SU-DHL-6 (cell line): ENCODE measurements at regions not wholly inside any gene's neighbourhood (a gene's known extent, or its start where the extent isn't known, plus 50 kb on each side); places are given as distances from the start of the nearest gene placed in this dataset.
"Not testable (repeated sequence)": the region's sequence is repeated elsewhere in the genome, so short reads cannot be mapped to it uniquely, and the experiment has no call there.

Experiments used
- H2AFZ ChIP-seq: fragments of 200-600 bp; sonication (generic); 2 replicates; pipeline ENCODE4 v1.6.1; 2014; ENCODE audit warnings: low read depth, mild to moderate bottlenecking, moderate library complexity, mixed read lengths, antibody characterized with exemption, low read length; ENCODE audit not compliant: severe bottlenecking
- H3F3A ChIP-seq: fragments of 200-600 bp; shearing (Covaris generic); 2 replicates; pipeline ENCODE4 v1.6.0; 2016; ENCODE audit warnings: antibody characterized with exemption, mild to moderate bottlenecking; ENCODE audit not compliant: insufficient read depth
- H3K27ac ChIP-seq: fragments of 200-600 bp; sonication (generic); 2 replicates; pipeline ENCODE4 v1.5.1; 2016; ENCODE audit warnings: low read depth, mild to moderate bottlenecking, low read length, moderate library complexity, mixed read lengths
- H3K27me3 ChIP-seq: fragments of 200-600 bp; sonication (generic), shearing (Covaris generic); 2 replicates; pipeline ENCODE4 v1.6.0; 2014; ENCODE audit warnings: mild to moderate bottlenecking, low read length
- H3K36me3 ChIP-seq: fragments of 200-600 bp; sonication (generic); 2 replicates; pipeline ENCODE4 v1.6.1; 2014; ENCODE audit warnings: mild to moderate bottlenecking, low read length, mixed read lengths
- H3K4me2 ChIP-seq: fragments of 300-600, 200-600 bp; shearing (Covaris generic), sonication (generic); 2 replicates; pipeline ENCODE4 v1.6.0; 2014; ENCODE audit warnings: low read length, low read depth, mild to moderate bottlenecking; ENCODE audit not compliant: poor library complexity, severe bottlenecking
- H3K4me3 ChIP-seq: fragments of 200-600 bp; sonication (generic); 2 replicates; pipeline ENCODE4 v1.5.1; 2014; ENCODE audit warnings: antibody characterized with exemption, low read length, mild to moderate bottlenecking, mixed read lengths; ENCODE audit not compliant: insufficient read depth, poor library complexity, severe bottlenecking
- H3K79me2 ChIP-seq: fragments of 200-600 bp; sonication (generic); 2 replicates; pipeline ENCODE4 v1.6.1; 2014; ENCODE audit warnings: mild to moderate bottlenecking, low read length, moderate library complexity; ENCODE audit not compliant: insufficient read depth
- H3K9ac ChIP-seq: fragments of 200-600 bp; sonication (generic); 2 replicates; pipeline ENCODE4 v1.7.0; 2014; ENCODE audit warnings: mild to moderate bottlenecking, low read length
- H3K9me2 ChIP-seq: fragments of 200-600 bp; sonication (generic); replicated peaks from 2 replicates; pipeline ENCODE4 v1.6.1; 2014; ENCODE audit warnings: low read length; ENCODE audit not compliant: insufficient read depth
- H3K9me3 ChIP-seq: fragments of 200-600 bp; sonication (generic); 2 replicates; pipeline ENCODE4 v1.6.1; 2014; ENCODE audit warnings: low read length, mixed read lengths; ENCODE audit not compliant: insufficient read depth
- H4K20me1 ChIP-seq: fragments of 200-600 bp; sonication (generic); 2 replicates; pipeline ENCODE4 v1.6.1; 2014; ENCODE audit warnings: low read depth, mild to moderate bottlenecking, antibody characterized with exemption, low read length, moderate library complexity, mixed read lengths
- EZH2phosphoT487 ChIP-seq: fragments of 200-600 bp; sonication (generic), shearing (Covaris generic); conservative IDR thresholded peaks from 2 replicates; pipeline ENCODE4 v1.6.1; 2018; ENCODE audit warnings: mild to moderate bottlenecking, antibody characterized with exemption, low read length, moderate library complexity, mixed read lengths
- TF ChIP-seq, protein P1 (sequence below): fragments of 200-600 bp; sonication (generic); IDR thresholded peaks from one replicate; pipeline ENCODE4 v1.5.1; 2017; ENCODE audit warnings: antibody characterized with exemption, mild to moderate bottlenecking, low read length, moderate library complexity; ENCODE audit not compliant: insufficient read depth, poor library complexity, severe bottlenecking

DNA sequence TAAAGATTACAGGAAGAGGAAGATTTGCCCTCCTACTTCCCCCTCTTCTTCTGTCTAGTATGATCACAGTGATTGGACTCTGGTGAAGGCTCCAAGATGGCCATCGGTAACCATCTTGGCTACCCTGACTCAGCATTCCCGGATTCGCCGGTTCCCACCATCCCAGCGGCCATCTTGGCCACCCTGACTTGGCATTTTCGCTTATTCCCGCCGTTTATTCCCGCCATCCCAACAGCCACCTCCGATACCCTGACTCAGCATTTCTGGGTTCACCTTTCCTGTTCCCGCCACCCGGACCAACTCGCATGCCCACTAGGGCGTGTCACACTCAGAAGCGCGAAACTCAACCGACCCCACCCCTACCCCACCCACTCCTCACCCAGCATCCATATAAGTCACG, 95.4 kb upstream of the GRIN2A start:
- Histone ChIP-seq H3F3A (no peaks in the 10 kb centered on the region), H3K27me3 (no peaks in the 10 kb centered on the region), H4K20me1 (no peaks in the 10 kb centered on the region), H3K36me3 (no peaks in the 10 kb centered on the region), H3K79me2 (no peaks in the 10 kb centered on the region), H3K9me3 (no peaks in the 10 kb centered on the region), H3K9me2 (no peaks in the 10 kb centered on the region), H3K27ac (no peak overlapping the region), H3K4me3 (no peak overlapping the region), H2AFZ (no peak overlapping the region), H3K4me2 (no peak overlapping the region), H3K9ac (no peak overlapping the region)
- TF ChIP-seq, protein P1, sequence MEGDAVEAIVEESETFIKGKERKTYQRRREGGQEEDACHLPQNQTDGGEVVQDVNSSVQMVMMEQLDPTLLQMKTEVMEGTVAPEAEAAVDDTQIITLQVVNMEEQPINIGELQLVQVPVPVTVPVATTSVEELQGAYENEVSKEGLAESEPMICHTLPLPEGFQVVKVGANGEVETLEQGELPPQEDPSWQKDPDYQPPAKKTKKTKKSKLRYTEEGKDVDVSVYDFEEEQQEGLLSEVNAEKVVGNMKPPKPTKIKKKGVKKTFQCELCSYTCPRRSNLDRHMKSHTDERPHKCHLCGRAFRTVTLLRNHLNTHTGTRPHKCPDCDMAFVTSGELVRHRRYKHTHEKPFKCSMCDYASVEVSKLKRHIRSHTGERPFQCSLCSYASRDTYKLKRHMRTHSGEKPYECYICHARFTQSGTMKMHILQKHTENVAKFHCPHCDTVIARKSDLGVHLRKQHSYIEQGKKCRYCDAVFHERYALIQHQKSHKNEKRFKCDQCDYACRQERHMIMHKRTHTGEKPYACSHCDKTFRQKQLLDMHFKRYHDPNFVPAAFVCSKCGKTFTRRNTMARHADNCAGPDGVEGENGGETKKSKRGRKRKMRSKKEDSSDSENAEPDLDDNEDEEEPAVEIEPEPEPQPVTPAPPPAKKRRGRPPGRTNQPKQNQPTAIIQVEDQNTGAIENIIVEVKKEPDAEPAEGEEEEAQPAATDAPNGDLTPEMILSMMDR, result no peak
- TF ChIP-seq EZH2phosphoT487, result no peak

DNA sequence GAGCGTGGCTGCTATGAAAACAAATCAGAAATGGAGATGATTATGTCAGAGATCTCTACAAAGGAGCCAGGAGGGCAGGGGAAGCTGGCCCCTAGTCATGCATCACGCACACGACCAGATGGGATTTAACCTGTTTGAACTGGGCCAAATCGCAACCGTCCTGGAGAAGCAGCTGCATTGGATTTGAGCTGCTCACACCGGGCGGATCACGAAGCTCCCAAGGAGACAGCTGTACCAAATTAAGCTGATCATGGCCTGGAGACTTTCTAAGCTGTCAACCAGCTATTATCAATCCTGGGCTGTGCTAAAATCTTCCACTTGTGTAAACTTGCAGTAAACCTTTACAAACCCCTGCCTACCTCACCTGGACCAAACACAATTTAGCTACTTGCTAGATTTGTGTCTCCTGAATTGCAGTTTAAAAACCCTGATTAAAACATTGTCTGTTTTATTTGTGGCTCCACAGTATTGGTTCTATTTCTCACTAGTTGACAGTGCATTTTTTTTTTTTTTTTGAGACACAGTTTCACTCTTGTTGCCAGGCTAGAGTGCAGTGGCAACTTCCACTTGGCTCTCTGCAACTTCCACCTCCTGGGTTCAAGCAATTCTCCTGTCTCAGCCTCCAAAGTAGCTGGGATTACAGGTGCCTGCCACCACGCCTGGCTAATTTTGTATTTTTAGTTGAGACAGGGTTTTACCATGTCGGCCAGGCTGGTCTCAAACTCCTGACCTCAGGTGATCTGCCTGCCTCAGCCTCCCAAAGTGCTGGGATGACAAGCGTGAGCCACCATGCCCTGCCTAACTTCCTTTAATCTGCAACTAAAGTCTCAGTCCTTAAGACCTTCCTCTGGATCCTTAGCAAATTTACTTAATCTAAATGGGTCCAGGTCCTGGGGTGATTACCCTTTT, 98.3 kb upstream of the GRIN2A start:
- H2AFZ ChIP-seq, result no peak overlapping the region
- H3K9me3 ChIP-seq, result no peaks in the 10 kb centered on the region
- H3K9me2 ChIP-seq, result no peaks in the 10 kb centered on the region
- H3K9ac ChIP-seq, result no peak overlapping the region
- no peak overlapping the region for H3K4me2 ChIP-seq
- H3K36me3 ChIP-seq, result no peaks in the 10 kb centered on the region
- no peak overlapping the region for H3K27ac ChIP-seq
- TF ChIP-seq EZH2phosphoT487, result no peak
- TF ChIP-seq, protein P1, result no peak
- H3K4me3 ChIP-seq, result no peak overlapping the region
- H3K27me3 ChIP-seq, result no peaks in the 10 kb centered on the region
- no peaks in the 10 kb centered on the region for H3F3A ChIP-seq
- H4K20me1 ChIP-seq, result no peaks in the 10 kb centered on the region
- H3K79me2 ChIP-seq, result no peaks in the 10 kb centered on the region

DNA sequence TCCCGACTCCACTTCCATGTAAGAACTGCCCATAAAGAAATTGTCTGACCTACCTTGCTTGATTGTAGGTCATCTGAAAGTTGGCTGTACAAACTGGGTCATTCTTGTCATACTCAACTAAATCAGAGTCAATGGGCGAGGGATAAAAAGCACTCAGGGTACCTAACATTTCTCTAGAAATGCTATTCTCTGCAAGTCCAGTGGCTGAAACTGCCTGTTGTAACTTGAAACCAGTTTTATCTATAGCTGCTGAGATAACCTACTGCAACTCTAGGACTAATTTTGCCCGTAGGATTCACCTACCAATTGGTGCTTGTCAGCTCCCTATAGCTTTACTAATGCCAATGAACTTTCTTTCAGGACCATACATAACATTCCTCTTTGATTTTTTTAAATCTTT, 100.1 kb upstream of the GRIN2A start:
- no peaks in the 10 kb centered on the region for H3K79me2 ChIP-seq
- TF ChIP-seq, protein P1, result no peak
- no peak for TF ChIP-seq EZH2phosphoT487

DNA sequence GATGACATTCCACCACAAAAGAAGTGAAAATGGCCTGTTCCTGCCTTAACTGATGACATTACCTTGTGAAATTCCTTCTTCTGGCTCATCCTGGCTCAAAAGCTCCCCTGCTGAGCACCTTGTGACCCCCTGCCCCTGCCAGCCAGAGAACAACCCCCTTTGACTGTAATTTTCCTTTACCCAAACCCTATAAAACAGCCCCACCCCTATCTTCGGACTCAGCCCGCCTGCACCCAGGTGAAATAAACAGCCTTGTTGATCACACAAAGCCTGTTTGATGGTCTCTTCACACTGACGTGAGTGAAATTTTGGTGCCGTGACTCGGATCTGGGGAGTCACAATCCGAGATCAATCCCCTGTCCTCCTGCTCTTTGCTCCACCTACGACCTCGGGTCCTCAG, 101.0 kb upstream of the GRIN2A start:
- H3K4me2 ChIP-seq, H3K4me3 ChIP-seq, H3K36me3 ChIP-seq, H3K27ac ChIP-seq, H3K79me2 ChIP-seq, H3K9ac ChIP-seq, H4K20me1 ChIP-seq, H2AFZ ChIP-seq, H3K9me2 ChIP-seq, H3K9me3 ChIP-seq, H3F3A ChIP-seq, H3K27me3 ChIP-seq: not testable (repeated sequence)

More for the DNA sequence above, 100.1 kb upstream of the GRIN2A start:
- Histone ChIP-seq H3K36me3 (no peaks in the 10 kb centered on the region), H3K27ac (no peak overlapping the region), H3K9ac (no peak overlapping the region), H3K4me3 (no peak overlapping the region), H3K9me2 (no peaks in the 10 kb centered on the region), H3K27me3 (no peaks in the 10 kb centered on the region), H3K4me2 (no peak overlapping the region), H3F3A (no peaks in the 10 kb centered on the region), H4K20me1 (no peaks in the 10 kb centered on the region), H2AFZ (no peak overlapping the region), H3K9me3 (no peaks in the 10 kb centered on the region)

DNA sequence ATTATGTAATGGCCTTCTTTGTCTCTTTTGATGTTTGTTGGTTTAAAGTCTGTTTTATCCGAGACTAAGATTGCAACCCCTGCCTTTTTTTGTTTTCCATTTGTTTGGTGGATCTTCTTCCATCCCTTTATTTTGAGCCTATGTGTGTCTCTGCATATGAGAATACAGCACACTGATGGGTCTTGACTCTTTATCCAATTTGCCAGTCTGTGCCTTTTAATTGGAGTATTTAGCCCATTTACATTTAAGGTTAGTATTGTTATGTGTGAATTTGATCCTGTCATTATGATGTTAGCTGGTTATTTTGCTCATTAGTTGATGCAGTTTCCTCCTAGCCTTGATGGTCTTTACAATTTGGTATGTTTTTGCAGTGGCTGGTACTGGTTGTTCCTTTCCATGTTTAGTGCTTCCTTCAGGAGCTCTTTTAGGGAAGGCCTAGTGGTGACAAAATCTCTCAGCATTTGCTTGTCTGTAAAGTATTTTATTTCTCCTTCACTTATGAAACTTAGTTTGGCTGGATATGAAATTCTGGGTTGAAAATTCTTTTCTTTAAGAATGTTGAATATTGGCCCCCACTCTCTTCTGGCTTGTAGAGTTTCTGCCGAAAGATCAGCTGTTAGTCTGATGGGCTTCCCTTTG, 95.3 kb upstream of the ATF7IP2 start:
- not testable (repeated sequence) for H3K9ac ChIP-seq, H2AFZ ChIP-seq, H3K79me2 ChIP-seq, H3K9me3 ChIP-seq, H4K20me1 ChIP-seq, H3K36me3 ChIP-seq, H3K4me2 ChIP-seq, H3F3A ChIP-seq, H3K27me3 ChIP-seq, H3K27ac ChIP-seq, H3K9me2 ChIP-seq, H3K4me3 ChIP-seq
